GM20431 (cell line): ENCODE measurements at regions not wholly inside any gene's neighbourhood (a gene's known extent, or its start where the extent isn't known, plus 50 kb on each side); places are given as distances from the start of the nearest gene placed in this dataset.
"Not testable (repeated sequence)": the region's sequence is repeated elsewhere in the genome, so short reads cannot be mapped to it uniquely, and the experiment has no call there.

Source experiments
- in situ Hi-C: fragments of 300-500 bp; cut with MseI, MboI; formaldehyde crosslinking; loops from one replicate; pipeline ENCODE4 v1.15.0; 2020; ENCODE audit warnings: low sequenced_read_pairs; ENCODE audit not compliant: unreplicated experiment

DNA sequence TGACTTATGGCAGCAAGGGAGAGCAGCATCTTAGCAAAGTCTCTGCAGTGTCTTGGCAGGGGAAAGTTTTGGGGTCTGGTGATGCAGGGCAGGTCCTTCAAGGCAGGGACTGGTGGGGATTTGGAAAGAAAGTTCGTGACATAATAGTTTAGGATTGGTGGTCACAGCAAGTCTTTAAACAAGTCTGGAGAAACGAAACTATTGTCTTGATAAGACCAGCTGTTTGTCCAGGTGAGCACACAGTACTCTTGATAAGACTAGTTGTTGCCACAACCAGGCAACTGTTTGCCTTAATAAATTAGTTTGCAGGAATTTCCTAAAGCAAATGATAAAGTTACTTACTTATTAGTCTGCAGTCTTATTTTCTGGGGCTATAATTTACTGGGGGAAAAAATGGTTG, 136.1 kb downstream of the AKR1D1 start:
- in situ Hi-C loops, result no loop called here

GRCh38 chr7:138214926-138215325, 138.7 kb downstream of the AKR1D1 start:
- in situ Hi-C loops, result no loop called here

DNA sequence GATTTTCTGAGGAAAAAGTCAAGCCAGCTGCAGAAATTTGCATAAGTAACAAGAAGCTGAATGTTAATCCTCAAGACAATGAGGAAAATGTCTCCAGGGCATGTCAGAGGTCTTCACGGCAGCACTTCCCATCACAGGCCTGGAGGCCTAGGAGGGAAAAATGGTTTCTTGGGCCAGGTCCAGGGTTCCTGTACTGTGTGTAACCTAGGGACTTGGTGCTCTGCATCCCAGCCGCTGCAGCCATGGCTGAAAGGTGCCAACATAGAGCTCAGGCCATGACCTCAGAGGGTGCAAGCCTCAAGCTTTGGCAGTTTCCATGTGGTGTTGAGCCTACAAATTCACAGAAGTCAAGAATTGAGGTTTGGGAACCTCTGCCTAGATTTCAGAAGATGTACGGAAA, 144.1 kb downstream of the AKR1D1 start:
- in situ Hi-C loops, result not testable (repeated sequence)

DNA sequence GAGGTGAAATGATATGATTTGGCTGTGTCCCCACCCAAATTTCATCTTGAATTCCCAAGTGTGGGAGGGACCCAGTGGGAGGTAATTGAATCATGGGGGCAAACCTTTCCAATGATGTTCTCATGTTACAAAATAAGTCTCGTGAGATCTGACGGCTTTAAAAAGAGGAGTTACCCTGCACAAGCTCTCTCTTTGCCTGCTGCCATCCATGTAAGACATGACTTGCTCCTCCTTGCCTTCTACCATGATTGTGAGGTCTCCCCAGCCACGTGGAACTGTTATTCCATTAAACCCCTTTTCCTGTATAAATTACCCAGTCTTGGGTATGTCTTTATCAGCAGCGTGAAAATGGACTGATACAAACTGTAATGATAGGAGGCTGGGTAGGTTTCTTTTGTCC, 145.1 kb downstream of the AKR1D1 start:
- in situ Hi-C loops, result not testable (repeated sequence)

GRCh38 chr7:138223402-138223879, 147.2 kb downstream of the AKR1D1 start:
- in situ Hi-C loops, result no loop called here

GRCh38 chr7:138226001-138226476, 149.8 kb downstream of the AKR1D1 start:
- in situ Hi-C loops, result no loop called here

DNA sequence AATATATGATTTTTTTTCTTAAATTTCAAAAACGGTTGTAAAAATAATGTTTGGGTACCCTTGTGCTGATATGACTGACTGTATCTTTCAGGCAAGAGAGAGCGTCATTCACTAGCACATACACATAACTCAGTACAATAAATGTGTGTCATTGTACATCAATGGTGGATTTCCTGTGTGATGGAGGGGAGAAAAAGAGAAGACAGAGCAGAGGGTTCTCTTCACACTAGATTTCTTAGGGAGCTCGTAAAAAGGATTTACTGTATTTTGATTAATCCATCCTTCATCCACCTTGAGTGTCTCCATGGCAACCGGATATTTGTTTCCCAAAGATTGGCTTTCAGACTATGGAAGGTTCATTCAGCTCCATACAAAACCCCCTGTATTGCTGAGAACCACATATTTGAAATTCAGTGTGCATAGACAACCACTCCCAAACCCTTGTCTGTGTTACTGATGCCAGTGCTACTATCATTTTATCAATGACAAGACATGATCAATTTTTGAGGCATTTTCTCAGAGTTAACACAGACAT, 150.6 kb downstream of the AKR1D1 start:
- in situ Hi-C loops, result no loop called here

DNA sequence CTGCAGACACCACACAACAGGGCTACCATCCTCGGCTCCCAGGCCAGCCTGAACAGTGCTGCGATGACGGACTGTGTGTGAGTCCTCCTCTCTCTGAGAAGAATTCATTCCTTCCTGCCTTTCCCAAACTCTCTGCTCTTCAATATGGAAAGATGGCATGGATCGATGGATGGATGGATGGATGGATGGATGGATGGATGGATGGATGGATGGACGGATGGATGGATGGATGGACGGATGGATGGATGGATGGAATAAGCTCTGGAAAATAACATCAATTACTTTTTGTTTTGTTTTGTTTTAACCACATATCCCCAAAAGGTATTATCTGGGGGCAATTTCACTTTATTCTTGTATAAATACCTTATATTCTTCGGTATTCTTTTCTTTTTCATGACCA, 151.9 kb downstream of the AKR1D1 start:
- in situ Hi-C loops, result no loop called here

GRCh38 chr7:138228769-138229168, 152.5 kb downstream of the AKR1D1 start:
- in situ Hi-C loops, result no loop called here

GRCh38 chr7:138233189-138233588, 156.9 kb downstream of the AKR1D1 start:
- in situ Hi-C loops, result no loop called here

GRCh38 chr7:138235207-138235606, 158.9 kb downstream of the AKR1D1 start:
- in situ Hi-C loops, result no loop called here

DNA sequence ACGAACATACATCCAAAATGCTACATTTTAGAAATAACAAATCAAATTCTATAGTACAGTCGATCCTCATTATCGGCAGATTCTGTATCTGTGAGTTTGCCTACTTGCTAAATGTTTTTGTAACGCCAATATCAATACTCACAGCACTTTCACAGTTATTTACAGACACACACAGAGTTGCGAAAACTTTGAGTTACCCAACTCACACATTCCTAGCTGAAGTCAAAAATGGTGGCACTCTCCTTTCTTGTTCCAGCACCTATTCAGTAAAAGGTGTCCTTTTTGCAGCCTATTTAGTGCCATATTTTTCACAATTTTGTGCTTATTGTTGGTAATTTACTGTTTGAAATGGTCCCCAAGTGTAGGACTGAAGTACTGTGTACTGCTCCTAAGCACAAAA, 161.7 kb downstream of the AKR1D1 start:
- in situ Hi-C loops, result no loop called here

DNA sequence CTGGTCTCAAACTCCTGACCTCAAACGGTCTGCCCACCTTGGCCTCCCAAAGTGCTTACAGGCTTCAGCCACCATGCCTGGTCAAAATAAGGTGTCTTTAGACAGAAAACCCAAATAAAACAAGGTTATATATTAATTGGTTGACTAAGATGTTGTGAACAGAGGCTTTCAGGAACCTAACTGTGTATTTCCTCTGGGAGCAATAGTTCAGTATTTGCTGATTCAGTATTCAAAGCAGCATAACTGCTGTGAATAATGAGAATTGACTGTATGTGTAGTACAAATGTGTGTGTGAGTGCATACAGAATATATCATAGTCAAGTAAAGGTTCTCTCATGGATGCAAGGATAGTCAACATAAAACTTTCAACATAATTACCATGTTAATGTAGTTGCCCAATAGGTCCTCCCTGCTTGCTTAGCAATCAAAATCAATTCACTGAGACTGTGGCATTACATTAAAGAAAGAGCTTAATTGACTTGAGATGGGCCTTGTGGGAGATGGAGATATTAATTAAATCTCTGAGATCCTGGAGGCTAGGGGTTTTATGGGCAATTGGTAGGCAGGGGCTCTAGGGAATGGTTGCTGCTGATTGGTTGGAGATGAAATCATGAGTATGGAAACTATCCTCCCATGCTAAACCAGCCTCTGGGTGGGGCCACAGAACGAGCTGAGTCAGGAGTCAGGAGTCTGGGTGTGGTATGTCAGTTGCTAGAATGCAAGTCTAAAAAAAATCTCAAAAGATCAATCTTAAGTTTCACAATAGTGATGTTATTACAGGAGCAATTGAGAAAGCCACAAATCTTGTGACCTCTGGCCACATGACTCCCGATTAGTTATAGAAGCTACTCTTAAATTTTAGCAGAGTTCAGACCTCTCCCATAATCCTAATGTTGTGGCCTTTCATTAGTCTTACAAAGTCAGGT, 162.7 kb downstream of the AKR1D1 start:
- in situ Hi-C loops, result no loop called here

- in situ Hi-C loops, result no loop called here
Observed at GRCh38 chr7:138243430-138243829, 167.2 kb downstream of the AKR1D1 start.

DNA sequence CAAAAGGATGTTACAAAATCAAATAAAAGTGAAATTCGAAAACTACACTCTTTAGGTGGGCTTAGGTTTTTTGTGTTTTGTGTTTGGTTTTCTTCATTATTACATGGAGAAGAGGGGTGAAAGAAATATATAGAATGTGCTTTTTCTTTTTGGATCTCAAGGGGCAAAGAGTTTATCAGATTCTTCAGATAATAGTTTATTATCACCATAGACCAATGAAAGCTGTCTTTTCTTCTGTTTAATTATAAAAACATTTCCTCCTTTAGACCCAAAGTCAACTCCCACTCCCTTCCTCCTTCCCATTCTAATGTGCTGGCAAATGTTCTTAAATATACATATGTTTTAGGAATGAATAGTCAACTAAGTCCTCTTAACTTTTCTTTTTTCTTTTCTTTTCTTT, 167.6 kb downstream of the AKR1D1 start:
- in situ Hi-C loops, result no loop called here

DNA sequence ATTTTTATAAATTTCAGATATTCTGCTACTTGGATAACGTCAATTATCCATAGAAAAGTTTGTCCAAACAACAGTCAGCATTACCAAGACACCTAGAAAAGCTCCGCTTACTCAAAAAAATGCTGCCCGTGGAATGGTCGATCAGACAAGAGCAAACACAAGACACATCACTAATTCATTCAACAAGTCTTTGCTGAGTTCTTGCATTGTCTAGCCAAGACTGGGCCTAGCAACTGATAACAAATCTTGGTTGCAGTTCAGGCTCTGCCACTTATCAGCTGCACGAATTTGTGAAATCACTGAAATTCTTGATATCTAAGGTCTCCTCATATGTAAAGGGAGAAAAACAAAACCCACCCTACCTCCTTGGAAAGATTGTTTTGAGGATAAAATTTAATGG, 168.3 kb downstream of the AKR1D1 start:
- in situ Hi-C loops, result no loop called here

GRCh38 chr7:138245216-138245615, 169.0 kb downstream of the AKR1D1 start:
- in situ Hi-C loops, result no loop called here

DNA sequence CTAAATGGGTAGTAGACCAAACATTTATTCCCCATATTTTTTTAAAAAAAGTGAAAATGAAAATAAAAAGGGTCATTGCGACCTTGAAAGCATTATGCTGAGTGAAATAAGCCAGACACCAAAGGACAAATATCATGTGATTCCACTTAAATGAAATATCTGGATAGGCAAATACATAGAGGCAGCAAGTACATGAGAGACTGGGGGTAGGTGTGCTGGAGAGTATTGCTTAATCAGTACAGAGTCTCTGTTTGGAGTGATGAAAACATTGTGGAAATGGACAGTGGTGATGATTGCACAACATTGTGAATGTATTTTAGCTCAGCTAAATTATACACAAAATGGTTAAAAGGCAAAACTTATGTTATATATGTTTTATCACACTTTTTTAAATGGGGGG, 169.4 kb downstream of the AKR1D1 start:
- in situ Hi-C loops, result no loop called here

DNA sequence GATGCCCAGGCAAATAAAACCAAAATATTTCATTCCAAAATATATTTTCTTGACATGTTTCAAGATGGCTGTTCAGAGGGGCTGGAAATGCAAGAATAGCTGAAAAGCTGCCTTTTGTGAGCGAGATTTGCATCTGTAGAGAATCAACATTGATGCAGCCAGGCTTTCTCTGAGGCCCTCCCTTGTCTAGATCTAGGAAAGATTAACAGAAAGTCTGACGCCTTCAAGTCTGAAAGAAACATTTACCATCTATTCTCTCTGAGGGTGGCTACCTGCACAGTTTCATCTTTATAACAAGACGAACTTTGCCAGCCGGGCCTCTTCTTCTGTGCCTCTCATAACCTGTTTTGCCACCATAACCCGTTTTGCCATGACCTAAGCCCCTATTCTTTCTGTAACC, 170.2 kb downstream of the AKR1D1 start:
- in situ Hi-C loops, result no loop called here

DNA sequence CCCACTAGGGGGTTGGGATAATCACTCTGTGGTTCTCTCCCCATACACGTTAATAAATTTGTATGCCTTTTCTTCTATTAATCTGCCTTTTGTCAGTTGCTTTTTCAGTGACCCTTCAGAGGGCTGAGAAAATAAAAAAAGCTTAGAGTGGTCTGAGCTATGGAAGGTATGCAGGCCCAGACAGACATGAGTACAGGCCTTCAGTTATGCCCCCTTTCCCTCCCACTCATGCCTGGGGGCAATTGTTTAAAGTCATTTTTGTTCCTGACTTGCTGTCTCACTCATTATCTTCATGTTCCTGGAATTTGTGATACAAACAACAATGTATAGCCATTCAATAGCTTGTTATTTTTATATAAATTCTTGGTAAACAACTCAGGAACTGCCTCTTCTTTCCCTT, 170.8 kb downstream of the AKR1D1 start:
- in situ Hi-C loops, result no loop called here

DNA sequence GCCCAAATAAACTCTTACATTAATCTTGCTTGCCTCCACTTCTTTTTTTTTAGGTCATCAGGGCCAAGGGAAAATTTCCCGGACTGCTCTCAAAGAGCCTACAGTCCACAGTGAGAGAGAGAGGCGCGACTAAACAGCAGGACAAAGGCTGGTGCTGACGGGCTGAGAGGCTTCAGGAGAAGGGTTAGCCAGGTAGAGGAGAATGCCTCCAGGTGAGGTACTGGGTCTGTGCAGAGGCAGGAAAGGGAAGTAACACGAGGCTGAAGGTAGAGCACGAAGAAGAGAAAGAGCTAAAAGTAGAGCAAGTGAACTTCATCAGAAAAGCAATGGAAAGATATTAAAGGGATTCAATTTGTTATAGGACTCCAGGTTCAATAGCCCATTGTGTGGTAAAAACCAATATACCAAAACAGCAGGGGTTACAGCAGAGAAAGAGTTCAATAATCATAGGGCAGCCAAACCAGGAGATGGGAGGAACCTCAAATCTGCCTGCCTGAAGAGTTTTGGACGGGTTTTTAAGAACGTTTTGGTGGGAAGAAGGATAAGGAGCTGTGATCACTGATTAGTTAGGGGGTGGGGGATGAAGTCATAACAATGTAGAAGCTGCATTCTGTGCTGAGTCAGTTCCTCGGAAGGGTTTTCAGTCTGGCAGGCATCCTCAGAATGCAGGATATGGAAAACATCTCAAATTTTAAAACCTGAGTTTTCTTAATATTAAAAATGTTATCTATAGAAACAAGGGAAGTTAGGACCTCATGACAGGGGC, 171.5 kb downstream of the AKR1D1 start:
- in situ Hi-C loops, result no loop called here
